Left cardiac atrium (tissue), 4 donors: ENCODE measurements at regions not wholly inside any gene's neighbourhood (a gene's known extent, or its start where the extent isn't known, plus 50 kb on each side); places are given as distances from the start of the nearest gene placed in this dataset.
"Not testable (repeated sequence)": the region's sequence is repeated elsewhere in the genome, so short reads cannot be mapped to it uniquely, and the experiment has no call there.

ENCODE experiments used
- ATAC-seq, 2 donors: fragments of 200-7000 bp; cut with Tn5 transposase; one replicate each; pipeline ENCODE4 v1.9.1; 2020; ENCODE audit warnings: mild to moderate bottlenecking in 2 of 2, moderate library complexity in 2 of 2
- DNase-seq: peaks from one replicate; pipeline ENCODE4 v3.0.0-alpha.2; 2020
- intact Hi-C, 2 donors: fragments of 100-400 bp; cut with DNase I; formaldehyde crosslinking; loops; one replicate each; pipeline versions ENCODE4 v1.14.1 to v1.15.1; 2022 to 2023
- donor health status: DM: no; HTN: yes; CAD: no.
- donor health status: DM: no; HTN: yes; CAD: no; lungs with severe emphysema.
- donor health status: DM: yes; HTN: yes; CAD: no.
- donor health status: Dilated cardiomyopathy.

DNA sequence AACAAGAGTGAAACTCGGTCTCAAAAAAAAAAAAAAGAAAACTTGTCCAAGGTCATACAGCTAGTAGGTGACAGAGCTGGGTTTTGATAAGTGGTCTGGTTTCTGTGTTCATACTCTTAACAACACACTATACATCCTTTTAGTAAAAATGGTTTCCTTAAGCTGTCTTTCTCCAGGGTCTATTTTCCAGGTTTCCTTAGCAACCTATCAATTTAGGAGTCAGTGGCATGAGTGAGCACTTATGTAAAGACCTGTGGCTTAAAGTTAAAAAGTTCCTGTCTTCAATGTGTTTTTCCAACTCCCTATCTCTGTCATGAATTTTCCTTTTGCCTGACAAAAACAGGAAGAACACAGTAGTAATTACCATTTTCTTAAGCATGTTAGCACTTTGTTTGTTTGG lies 480.5 kb downstream of the TMEM135 start:
- intact Hi-C loops, result no loop called here
- DNase-seq (no peak), ATAC-seq (no peak)

DNA sequence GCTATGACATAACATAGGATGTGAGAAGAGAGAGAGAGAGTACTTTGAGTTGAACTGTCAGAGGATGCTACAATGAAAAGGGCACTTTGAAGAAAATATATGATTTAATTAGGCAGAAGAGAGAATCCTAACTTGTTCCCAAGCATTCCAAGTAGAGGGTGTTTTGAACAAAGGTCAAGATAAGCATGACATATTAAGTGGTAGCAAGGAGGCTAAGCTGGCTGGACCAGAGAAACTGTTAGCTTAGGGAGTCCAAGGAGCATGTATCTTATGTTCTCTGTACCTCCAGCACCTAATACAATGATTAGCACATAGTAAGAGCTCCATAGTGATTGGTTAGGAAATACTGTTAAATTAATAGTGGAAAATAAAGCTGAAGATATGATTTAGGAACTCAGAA lies 479.6 kb downstream of the TMEM135 start:
- intact Hi-C loops, result no loop called here
- DNase-seq, result no peak
- ATAC-seq, result no peak

DNA sequence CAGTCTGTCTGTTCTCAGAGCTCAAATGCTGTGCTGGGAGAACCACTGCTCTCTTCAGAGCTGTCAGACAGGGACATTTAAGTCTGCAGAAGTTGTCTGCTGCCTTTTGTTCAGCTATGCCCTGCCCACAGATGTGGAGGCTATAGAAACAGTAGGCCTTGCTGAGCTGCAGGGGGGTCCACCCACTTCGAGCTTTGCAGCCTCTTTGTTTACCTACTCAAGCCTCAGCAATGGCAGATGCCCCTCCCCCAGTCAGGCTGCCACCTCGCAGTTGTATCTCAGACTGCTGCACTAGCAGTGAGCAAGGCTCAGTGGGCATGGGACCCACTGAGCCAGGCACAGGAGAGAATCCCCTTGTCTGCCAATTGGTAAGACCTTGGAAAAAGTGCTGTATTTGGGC lies 470.0 kb downstream of the TMEM135 start:
- ATAC-seq, DNase-seq, intact Hi-C loops: not testable (repeated sequence)

DNA sequence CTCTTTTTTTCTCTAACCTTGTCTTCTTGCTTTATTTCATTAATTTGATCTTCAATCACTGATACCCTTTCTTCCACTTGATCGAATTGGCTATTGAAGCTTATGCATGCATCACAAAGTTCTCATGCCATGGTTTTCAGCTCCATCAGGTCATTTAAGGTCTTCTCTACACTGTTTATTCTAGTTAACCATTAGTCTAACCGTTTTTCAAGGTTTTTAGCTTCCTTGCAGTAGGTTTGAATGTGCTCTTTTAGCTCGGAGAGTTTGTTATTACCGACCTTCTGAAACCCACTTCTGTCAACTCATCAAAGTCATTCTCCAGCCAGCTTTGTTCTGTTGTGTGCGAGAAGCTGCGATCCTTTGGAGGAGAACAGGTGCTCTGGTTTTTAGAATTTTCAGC lies 469.2 kb downstream of the TMEM135 start:
- ATAC-seq, DNase-seq, intact Hi-C loops: not testable (repeated sequence)

DNA sequence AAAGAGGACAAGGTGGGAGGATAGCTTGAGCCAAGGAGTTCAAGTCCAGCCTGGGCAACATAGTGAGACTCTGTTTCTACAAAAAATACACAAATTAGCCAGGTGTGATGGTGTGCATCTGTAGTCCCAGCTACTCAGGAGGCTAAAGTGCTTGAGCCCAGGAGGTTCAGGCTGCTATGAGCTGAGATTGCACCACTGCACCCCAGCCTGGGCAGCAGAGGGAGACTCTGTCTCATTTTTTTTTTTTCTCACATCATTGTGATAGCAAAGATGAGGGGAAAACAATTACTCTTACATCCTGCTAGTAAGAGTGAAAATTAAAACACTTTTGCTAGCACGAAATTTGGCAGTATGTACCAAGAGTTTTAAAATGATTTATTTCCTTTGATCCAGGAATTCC lies 463.7 kb downstream of the TMEM135 start:
- no peak for DNase-seq
- no peak for ATAC-seq
- intact Hi-C loops, result no loop called here

DNA sequence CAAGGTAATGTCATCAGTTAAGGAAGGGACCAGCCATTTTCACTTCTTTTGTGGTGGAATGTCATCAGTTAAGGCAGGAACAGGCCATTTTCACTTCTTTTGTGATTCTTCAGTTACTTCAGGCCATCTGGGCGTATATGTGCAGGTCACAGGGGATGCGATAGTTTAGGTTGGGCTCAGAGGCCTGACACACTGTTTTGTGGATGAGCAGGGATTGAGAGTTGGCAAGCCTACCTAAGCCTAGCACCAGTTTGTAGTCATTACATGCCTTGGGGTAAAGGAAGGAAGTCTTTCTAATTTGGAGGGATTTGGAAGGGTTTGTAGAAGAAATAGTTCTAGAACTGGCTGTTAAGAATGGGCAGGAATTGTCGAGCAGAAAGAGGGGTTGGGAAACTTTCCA lies 457.2 kb downstream of the TMEM135 start:
- ATAC-seq, DNase-seq, intact Hi-C loops: not testable (repeated sequence)

DNA sequence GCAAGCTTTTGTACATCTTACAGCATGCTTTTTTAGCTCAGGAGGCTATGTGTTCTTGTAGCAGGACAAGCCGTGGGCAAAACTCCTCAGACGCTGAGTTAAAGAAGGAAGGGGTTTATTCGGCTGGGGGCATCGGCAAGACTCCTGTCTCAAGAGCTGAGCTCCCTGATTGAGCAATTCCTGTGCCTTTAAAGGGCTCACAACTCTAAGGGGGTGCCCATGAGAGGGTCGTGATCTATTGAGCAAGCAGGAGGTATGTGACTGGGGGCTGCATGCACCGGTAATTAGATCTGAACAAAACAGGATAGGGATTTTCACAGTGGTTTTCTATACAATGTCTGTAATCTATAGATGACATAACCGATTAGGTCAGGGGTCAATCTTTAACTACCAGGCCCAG lies 456.3 kb downstream of the TMEM135 start:
- ATAC-seq, DNase-seq, intact Hi-C loops: not testable (repeated sequence)

DNA sequence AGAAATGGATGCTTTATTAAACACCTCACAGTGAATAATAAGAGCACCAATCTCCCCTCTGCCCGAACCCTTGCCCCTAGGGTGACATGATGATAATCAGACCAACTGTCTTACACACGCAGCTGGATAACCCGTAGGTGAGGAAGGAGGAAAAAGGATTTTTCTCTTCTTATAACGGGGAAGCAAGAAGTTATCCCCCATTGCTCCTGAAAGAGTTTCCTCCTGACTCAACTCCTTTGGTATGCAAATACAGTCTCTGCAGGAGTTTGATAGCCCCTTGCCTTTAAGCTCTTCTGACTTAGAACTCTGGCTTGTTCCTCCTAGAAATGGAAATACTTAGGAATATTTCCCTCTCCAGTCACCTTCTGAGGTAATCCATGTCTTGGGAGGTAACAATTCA lies 455.8 kb downstream of the TMEM135 start:
- ATAC-seq (no peak), DNase-seq (no peak)
- intact Hi-C loops, result no loop called here

DNA sequence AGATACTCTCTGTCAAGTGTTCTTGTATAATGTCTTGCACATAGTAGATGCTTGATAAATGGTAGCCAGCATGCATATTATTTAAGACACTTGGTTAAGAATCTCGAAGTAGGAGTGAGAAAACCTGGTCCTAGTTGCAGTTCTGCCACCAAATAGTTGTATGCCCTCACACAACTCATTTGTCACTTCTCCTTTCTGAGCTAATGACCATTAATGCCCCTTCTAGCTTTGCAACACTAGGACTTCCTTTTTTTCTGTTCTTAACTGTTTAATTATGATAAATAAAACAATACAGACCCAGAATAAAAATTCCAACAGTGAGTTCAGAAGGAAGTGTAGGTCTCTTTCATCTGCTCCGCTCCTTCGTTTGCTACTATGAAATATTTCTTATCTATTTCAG lies 453.6 kb downstream of the TMEM135 start:
- intact Hi-C loops, result no loop called here
- DNase-seq (no peak), ATAC-seq (no peak)

DNA sequence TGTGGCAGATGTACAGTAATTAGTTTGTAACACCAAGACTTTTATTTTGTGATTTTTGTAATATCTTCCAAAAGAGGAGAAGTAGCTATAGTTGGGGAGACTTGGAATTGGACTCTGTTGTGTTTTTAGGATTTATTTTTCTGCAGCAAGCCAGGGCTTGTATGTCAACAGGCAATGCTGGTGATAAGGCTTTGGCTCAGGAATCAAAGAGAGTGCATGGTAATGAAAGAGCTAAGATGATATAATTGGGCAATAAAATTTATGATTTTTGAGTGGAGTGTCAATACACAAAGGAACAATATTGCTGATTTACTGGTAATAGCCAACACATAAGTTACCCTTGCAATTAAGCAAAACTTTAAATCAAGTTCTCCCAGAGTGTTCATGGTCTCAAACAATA lies 452.9 kb downstream of the TMEM135 start:
- DNase-seq, result no peak
- no peak for ATAC-seq
- intact Hi-C loops, result no loop called here

DNA sequence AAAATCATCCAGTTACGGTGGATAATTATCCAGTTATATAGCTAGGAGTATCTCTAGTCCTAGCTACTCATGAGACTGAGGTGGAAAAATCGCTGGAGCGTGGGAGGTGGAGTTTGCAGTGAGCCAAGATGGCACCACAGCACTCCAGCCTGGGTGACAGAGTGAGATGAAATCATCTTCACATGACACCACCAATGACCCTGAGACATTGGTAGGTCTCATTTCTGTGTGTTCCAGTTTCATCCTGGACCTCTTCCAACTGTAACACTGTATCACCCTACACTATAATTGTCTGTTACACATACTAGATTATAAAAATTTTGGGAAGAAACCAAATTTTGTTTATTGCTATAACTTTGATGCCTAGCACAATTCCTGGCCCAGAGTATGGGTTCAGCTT lies 446.8 kb downstream of the TMEM135 start:
- ATAC-seq, result no peak
- no peak for DNase-seq
- intact Hi-C loops, result no loop called here

DNA sequence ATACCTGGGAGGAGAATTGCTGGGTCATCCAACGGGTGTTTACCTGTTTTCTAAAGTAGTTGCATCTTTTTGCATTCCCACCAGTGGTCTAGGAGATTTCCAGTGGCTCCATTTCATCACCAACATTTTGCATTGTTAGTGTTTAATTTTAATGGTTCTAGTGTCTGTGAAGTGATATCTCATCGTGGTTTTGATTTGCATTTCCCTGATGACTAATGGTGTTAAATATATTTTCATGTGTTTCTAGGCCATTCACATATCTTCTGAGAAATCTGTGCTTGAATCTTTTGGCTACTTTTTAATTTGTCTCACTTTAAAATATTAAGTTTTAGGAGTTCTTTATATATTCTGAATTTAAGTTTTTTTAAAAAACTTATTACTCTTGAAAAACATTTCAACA lies 439.6 kb downstream of the TMEM135 start:
- intact Hi-C loops, result no loop called here
- DNase-seq, result no peak
- ATAC-seq, result no peak

DNA sequence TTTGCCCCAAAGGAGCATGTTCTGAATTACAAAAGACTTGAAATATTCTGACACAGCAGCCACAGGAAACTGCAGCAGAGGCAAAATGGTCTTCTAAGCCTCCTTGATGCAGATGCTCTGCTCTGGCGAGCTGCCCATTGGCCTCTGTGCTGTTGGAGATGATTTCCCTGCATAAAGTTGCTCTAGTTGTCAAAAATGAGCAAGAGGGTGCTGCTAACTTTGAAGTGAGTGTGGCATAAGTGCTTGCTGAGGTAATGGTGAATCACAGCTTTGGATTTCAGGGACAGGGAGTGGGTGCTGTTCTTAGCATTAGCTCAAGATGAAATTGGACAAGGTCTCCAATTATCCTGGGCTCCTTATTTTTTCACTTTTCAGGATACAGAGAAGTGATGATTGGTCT lies 435.4 kb downstream of the TMEM135 start:
- ATAC-seq (no peak), DNase-seq (no peak)
- intact Hi-C loops, result no loop called here

DNA sequence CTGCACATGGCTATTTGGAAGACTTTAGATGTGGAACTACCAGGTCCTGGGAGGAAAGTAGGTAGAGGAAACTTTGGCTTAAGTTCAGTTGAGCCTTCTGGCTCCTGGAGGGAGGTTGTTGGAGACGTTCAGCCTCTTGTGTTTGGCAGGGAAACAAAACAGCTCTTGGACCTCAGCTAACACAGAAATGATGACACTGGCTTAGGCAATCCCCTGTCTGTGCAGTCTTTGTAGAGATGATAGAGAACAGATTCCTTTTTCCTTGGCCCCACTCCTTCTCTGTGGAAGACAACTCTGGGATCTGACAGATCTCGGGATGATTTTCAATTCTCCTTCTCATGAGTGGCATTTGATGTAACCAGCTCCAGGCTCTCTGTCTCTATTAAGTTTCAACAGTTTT lies 428.5 kb downstream of the TMEM135 start:
- DNase-seq (no peak), ATAC-seq (peak; percentile 37 to 78)
- intact Hi-C loops, result no loop called here

DNA sequence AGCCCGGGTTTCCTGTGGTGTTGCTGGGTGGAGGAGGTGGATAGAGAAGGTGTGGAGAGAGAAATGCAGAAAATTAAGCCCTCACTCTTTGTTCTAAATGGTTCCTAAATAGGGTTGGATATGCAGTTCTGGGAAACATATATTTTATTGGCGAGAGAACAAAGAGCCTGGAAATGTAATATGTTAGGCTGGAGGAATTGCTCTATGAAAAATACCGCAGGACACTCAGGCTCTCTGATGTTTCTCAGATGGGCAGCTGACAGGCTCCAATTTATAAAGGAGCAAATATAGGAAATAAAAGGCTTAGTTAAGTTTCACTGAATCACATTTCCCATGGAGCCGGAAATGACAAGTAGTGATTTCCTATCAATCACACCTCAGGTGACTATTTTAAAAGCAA lies 428.0 kb downstream of the TMEM135 start:
- intact Hi-C loops, result no loop called here
- ATAC-seq, result no peak
- DNase-seq, result no peak

DNA sequence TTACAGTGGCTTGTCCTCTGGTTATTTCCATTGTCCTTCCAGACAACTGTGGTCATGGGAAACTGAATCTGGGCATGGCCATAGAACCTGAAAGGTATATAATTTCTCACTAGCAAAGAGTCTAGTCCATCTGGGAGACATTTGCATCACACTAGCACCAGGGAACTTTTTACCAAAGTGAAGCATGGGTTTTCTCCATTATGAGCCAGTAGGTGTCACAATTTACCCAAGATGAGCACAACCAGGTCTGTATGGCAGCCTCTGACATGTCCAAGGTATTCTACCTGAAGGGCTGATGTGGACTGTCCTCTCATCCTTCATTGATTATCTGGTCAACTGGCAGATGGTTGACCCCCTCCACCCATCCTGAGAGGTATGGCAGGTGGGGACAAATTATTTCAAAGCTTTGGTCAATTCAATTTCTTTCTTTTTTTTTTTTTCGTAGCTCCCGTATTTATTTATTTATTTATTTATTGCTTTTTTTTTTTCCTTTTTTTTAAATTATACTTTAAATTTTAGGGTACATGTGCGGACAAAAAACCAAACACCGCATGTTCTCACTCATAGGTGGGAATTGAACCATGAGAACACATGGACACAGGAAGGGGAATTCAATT lies 425.9 kb downstream of the TMEM135 start:
- intact Hi-C loops, result no loop called here
- DNase-seq (no peak), ATAC-seq (no peak)

DNA sequence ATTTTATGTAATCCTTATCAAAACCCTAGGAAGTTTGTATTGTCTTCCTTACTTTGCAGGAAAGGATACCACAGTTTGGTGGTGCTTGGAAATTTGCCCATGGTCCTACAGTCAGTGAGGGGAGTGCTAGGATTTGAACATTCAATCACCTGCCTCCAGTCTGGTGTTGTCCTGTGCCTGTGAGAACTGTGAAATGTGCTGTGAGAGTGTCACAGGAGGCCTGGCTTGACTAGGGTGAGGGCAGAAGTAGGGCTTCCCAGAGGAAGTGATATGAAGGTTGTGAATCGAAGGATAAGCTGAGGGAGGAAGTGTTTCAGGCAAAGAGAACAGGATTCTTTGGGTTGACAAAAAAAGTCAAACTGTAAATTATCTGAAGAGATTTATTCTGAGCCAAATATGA lies 424.4 kb downstream of the TMEM135 start:
- no peak for ATAC-seq
- no peak for DNase-seq
- intact Hi-C loops, result no loop called here

DNA sequence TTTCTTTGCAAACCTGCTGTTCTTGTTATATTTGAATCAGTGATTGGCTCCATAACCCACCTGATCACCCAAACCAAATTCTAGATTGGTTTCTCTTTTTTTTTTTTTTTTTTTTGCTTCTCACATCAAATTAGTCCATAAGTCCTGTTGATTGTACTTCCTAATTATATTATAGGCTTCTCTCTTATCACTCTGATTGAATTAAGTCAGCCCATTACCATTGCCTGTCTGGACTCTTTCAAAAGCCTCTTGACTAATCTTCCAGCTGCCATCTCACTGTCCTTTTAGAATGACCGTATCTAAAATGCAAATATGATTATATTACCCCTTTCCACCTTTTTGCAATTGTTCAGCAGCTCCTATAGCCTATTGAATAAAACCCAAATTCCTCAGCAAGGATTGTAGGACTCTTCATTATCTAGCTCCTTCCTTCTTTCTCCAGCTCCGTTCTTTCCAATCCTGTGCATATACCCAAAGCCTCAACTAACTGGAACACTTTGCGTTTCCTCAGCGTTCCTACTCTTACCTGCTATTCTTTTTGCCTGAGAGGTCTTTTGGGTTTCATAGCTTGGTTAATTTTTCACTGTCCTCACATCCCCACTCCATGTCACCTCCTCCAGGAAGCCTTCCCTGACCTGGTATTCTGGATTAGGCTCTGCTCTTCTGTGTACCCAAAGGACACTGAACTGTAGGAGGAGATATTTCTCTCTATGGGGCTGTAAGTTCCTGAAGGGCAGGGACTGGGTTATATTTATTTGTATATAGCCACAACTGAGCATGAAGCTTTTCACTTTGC lies 423.3 kb downstream of the TMEM135 start:
- DNase-seq (no peak), ATAC-seq (no peak)
- intact Hi-C loops, result no loop called here

DNA sequence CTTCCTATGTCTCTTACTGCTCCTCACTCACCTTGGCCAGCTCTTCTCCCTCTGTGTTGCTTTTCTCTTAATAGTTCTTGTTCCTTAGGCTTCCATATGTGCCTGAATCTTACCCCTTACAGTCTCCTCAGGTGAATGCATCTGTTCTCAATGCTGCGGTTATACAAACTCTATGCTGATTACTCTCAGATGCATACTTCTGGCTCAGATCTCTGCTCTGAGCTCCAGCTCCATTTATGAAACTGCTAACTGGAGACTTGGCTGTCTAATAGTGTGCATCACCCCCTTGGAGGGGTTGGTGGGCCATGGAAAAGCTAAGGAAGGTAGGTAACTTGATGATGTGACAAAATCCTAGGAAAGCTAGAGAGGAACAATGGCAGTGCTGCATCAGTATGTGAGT lies 422.5 kb downstream of the TMEM135 start:
- ATAC-seq (no peak), DNase-seq (no peak)
- intact Hi-C loops, result no loop called here

DNA sequence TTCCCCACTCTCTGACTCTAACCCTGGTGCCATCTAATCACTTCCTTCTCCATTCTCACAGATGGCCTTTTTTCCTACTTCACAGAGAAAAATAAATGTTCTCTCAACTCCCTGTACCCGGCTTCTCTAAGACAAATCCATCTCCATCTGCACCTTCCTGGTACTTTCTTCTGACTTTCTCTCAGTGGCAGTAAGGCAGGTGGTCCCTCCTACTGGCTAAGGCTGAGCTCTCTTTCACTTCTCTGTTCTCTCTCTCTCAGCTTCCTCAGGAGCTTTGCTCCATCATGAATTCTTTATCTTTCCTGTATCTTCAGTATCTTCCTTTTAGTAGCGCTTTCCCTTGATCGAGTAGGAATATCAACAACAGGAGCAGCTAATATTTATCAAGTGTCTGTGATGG lies 421.6 kb downstream of the TMEM135 start:
- no peak for DNase-seq
- ATAC-seq, result no peak
- intact Hi-C loops, result no loop called here

DNA sequence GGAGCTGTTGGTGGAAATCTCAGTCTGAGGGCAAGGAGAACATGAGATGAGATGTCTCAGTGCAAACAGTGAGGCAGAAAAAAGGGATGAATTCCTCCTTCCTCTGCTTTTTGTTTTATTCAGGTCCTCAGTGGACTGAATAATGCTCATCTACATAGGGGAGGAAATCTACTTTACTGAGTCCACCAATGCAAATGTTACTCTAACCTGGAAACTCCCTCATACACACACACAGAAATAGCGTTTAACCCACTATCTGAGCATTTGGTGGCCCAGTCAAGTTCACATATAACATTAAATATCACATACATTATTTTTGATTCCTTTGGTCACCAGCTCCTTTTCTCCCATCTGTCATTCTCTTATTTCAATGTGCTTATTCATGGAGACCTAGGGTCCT lies 418.8 kb downstream of the TMEM135 start:
- DNase-seq, result no peak
- intact Hi-C loops, result no loop called here
- ATAC-seq, result no peak
